ENCODE measurements at regions not wholly inside any gene's neighbourhood (a gene's known extent, or its start where the extent isn't known, plus 50 kb on each side); places are given as distances from the start of the nearest gene placed in this dataset.

- no peak for DNase-seq (ENCODE audit: low read depth in 1 of 2, low spot score in 1 of 2)
- no peak for TF ChIP-seq SPI1 (IDR thresholded peaks at IDR 0.05; ENCODE audit: borderline replicate concordance, low read depth)
- TF ChIP-seq GABPA (IDR thresholded peaks at IDR 0.05; ENCODE audit: low read depth): no peak
- TF ChIP-seq REST (IDR thresholded peaks at IDR 0.05; ENCODE audit: insufficient replicate concordance, low read depth): no peak
- no peak for TF ChIP-seq POLR2AphosphoS5 (IDR thresholded peaks at IDR 0.05; ENCODE audit: low read depth)
- TF ChIP-seq, protein P1, sequence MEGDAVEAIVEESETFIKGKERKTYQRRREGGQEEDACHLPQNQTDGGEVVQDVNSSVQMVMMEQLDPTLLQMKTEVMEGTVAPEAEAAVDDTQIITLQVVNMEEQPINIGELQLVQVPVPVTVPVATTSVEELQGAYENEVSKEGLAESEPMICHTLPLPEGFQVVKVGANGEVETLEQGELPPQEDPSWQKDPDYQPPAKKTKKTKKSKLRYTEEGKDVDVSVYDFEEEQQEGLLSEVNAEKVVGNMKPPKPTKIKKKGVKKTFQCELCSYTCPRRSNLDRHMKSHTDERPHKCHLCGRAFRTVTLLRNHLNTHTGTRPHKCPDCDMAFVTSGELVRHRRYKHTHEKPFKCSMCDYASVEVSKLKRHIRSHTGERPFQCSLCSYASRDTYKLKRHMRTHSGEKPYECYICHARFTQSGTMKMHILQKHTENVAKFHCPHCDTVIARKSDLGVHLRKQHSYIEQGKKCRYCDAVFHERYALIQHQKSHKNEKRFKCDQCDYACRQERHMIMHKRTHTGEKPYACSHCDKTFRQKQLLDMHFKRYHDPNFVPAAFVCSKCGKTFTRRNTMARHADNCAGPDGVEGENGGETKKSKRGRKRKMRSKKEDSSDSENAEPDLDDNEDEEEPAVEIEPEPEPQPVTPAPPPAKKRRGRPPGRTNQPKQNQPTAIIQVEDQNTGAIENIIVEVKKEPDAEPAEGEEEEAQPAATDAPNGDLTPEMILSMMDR (IDR thresholded peaks at IDR 0.05; ENCODE audit: insufficient read depth, low read length): no peak
- Histone ChIP-seq H3K27ac (replicated peaks) (no peak overlapping the region), H3K27me3 (ENCODE audit: insufficient read depth, poor library complexity, severe bottlenecking) (no peaks in the 10 kb centered on the region), H3K4me3 (replicated peaks; ENCODE audit: insufficient read depth, low read length) (no peak overlapping the region)
Observed at GRCh38 chr7:12146813-12147212, 64.3 kb upstream of the TMEM106B start.

DNA sequence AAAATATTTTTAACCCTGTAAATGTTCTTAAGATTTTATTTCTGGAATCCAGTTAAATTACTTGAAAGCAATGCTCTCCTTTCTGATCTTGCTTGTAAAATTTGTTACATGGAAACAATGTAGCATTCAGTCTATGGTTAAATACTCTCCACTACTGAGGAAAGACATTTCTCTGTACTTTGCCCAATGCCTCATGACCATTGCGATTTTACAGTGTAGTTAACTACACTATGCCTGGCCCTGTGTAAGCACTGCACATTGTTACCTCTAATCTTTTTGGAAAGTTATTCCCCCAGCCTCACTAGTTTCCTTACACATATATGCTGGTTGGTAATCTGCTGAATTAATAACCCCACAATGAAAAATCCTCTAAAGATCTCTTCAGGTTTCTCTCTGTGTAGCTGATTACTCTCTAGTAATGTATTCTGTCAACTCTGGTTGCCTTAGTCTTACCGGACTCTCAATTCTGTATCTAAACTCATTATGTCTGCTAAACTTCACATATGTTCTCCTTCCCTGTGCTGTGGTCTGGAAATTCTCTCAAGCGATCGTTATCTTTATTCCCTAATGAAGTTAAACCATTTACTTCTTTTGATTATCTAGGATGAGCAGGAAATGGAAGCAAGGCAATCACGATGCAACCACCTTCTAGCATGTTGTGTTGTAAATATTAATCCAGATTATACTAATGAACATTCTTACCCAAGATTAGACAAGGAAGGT is 58.7 kb upstream of the TMEM106B start:
- H3K27ac ChIP-seq (replicated peaks): no peak overlapping the region
- DNase-seq (ENCODE audit: low read depth in 1 of 2, low spot score in 1 of 2): no peak
- TF ChIP-seq POLR2AphosphoS5 (IDR thresholded peaks at IDR 0.05; ENCODE audit: low read depth) (no peak), GABPA (IDR thresholded peaks at IDR 0.05; ENCODE audit: low read depth) (no peak), SPI1 (IDR thresholded peaks at IDR 0.05; ENCODE audit: borderline replicate concordance, low read depth) (no peak), REST (IDR thresholded peaks at IDR 0.05; ENCODE audit: insufficient replicate concordance, low read depth) (no peak)
- TF ChIP-seq, protein P1 (IDR thresholded peaks at IDR 0.05; ENCODE audit: insufficient read depth, low read length): no peak
- H3K27me3 ChIP-seq (ENCODE audit: insufficient read depth, poor library complexity, severe bottlenecking): no peaks in the 10 kb centered on the region
- no peak overlapping the region for H3K4me3 ChIP-seq (replicated peaks; ENCODE audit: insufficient read depth, low read length)

- Histone ChIP-seq H3K27ac (replicated peaks) (no peak overlapping the region), H3K27me3 (ENCODE audit: insufficient read depth, poor library complexity, severe bottlenecking) (no peaks in the 10 kb centered on the region), H3K4me3 (replicated peaks; ENCODE audit: insufficient read depth, low read length) (no peak overlapping the region)
- TF ChIP-seq SPI1 (IDR thresholded peaks at IDR 0.05; ENCODE audit: borderline replicate concordance, low read depth) (no peak), POLR2AphosphoS5 (IDR thresholded peaks at IDR 0.05; ENCODE audit: low read depth) (no peak), GABPA (IDR thresholded peaks at IDR 0.05; ENCODE audit: low read depth) (no peak), REST (IDR thresholded peaks at IDR 0.05; ENCODE audit: insufficient replicate concordance, low read depth) (no peak)
- TF ChIP-seq, protein P1 (IDR thresholded peaks at IDR 0.05; ENCODE audit: insufficient read depth, low read length): no peak
- no peak for DNase-seq (ENCODE audit: low read depth in 1 of 2, low spot score in 1 of 2)
Observed at GRCh38 chr7:12154119-12154518, 57.0 kb upstream of the TMEM106B start.
